GM12878 (cell line): ENCODE measurements at regions not wholly inside any gene's neighbourhood (a gene's known extent, or its start where the extent isn't known, plus 50 kb on each side); places are given as distances from the start of the nearest gene placed in this dataset.

ENCODE experiments used
- ATAC-seq: fragments of 200-7000 bp; cut with Tn5 transposase; 3 replicates; pipeline ENCODE4 v1.9.1; 2020; ENCODE audit warnings: mild to moderate bottlenecking, moderate library complexity
- BruUV-seq: library from RNA; stranded (reverse); fragments of 400-500 nt; replicated peaks from 2 replicates; lab custom pipeline; 2021; lab: Mats Ljungman, UMichigan
- CTCF ChIA-PET: fragments of 300-600 bp; sonication (Branson Sonifier 250); formaldehyde crosslinking; extraction: SDS; loops from one replicate; lab custom pipeline; 2021; ENCODE audit warnings: inconsistent platforms; lab: Yijun Ruan, JAX
- POLR2A ChIA-PET: fragments of 350-600 bp; formaldehyde crosslinking; extraction: SDS; loops from one replicate; lab custom pipeline; 2021; ENCODE audit warnings: inconsistent platforms; lab: Charles Lee
- RAD21 ChIA-PET: fragments of 300-600 bp; sonication (Branson Sonifier 250); formaldehyde crosslinking; loops from one replicate; lab custom pipeline; 2023; ENCODE audit warnings: antibody characterized with exemption; ENCODE audit not compliant: unreplicated experiment; lab: Charles Lee
- SMC1A ChIA-PET: fragments of 300-600 bp; sonication (Branson Sonifier 250); formaldehyde crosslinking; loops from one replicate; lab custom pipeline; 2023; ENCODE audit not compliant: unreplicated experiment, uncharacterized antibody; lab: Charles Lee
- DNase-seq: peaks from one replicate; pipeline ENCODE4 v3.0.0-alpha.2; 2011; ENCODE audit warnings: low read depth, low spot score
- FAIRE-seq: peaks from 3 replicates; lab custom pipeline; 2011; peaks lifted over from hg19 to GRCh38; lab: Jason Lieb, UNC
- H2AFZ ChIP-seq: 2 replicates; pipeline ENCODE4 v1.6.0; 2011; ENCODE audit warnings: low read depth, low read length, control low read depth; ENCODE audit not compliant: control insufficient read depth
- H3K27ac ChIP-seq: 2 replicates; pipeline ENCODE4 v1.5.1; 2011; ENCODE audit warnings: control low read depth; ENCODE audit not compliant: control insufficient read depth, insufficient read depth
- H3K27me3 ChIP-seq, 2 experiments: replicated peaks in 1 of 2; 2 replicates each; pipeline versions ENCODE4 v1.6.0 to v1.6.1; 2011; ENCODE audit warnings: low read length in 1 of 2; ENCODE audit not compliant: control insufficient read depth in 2 of 2, insufficient read depth in 2 of 2
- H3K36me3 ChIP-seq, 2 experiments: 2 replicates each; pipeline ENCODE4 v1.5.1; 2011; ENCODE audit warnings: low read length in 1 of 2; ENCODE audit not compliant: control insufficient read depth in 2 of 2, insufficient read depth in 2 of 2
- H3K4me1 ChIP-seq: 2 replicates; pipeline ENCODE4 v1.6.1; 2011; ENCODE audit warnings: mild to moderate bottlenecking, low read length, moderate library complexity, mixed read lengths; ENCODE audit not compliant: control insufficient read depth, insufficient read depth
- H3K4me2 ChIP-seq: 2 replicates; pipeline ENCODE4 v1.6.0; 2011; ENCODE audit warnings: control low read depth; ENCODE audit not compliant: control insufficient read depth, insufficient read depth
- H3K4me3 ChIP-seq: fragments of 200-600 bp; sonication (generic); 2 replicates; pipeline ENCODE4 v1.5.1; 2016
- H3K79me2 ChIP-seq: 2 replicates; pipeline ENCODE4 v1.6.0; 2011; ENCODE audit warnings: low read length; ENCODE audit not compliant: control insufficient read depth, insufficient read depth
- H3K9ac ChIP-seq: 2 replicates; pipeline ENCODE4 v1.8.0; 2011; ENCODE audit warnings: low read length, control low read depth, mixed read lengths; ENCODE audit not compliant: control insufficient read depth, insufficient read depth
- H3K9me3 ChIP-seq: replicated peaks from 3 replicates; pipeline ENCODE4 v1.5.1; 2011; ENCODE audit warnings: mild to moderate bottlenecking, low read length; ENCODE audit not compliant: control insufficient read depth, insufficient read depth
- H4K20me1 ChIP-seq: 2 replicates; pipeline ENCODE4 v1.6.0; 2011; ENCODE audit not compliant: control insufficient read depth, insufficient read depth
- ATF7 ChIP-seq: fragments of 450-650 bp; IDR thresholded peaks from 2 replicates; pipeline ENCODE4 v1.6.1; 2016; ENCODE audit warnings: low read depth, mild to moderate bottlenecking
- BCLAF1 ChIP-seq: fragments of 450-650 bp; IDR thresholded peaks from 2 replicates; pipeline ENCODE4 v1.6.1; 2017; ENCODE audit warnings: antibody characterized with exemption, mild to moderate bottlenecking, moderate library complexity
- BMI1 ChIP-seq: fragments of 450-650 bp; IDR thresholded peaks from 2 replicates; pipeline ENCODE4 v1.6.1; 2016; ENCODE audit warnings: mild to moderate bottlenecking, moderate library complexity, borderline replicate concordance
- CBX3 ChIP-seq: fragments of 200-600 bp; sonication (generic); IDR thresholded peaks from 2 replicates; pipeline ENCODE4 v1.6.1; 2016; ENCODE audit warnings: low read depth, borderline replicate concordance
- CHD4 ChIP-seq: fragments of 200-600 bp; sonication (generic); IDR thresholded peaks from 2 replicates; pipeline ENCODE4 v1.6.1; 2016; ENCODE audit warnings: mild to moderate bottlenecking
- DPF2 ChIP-seq: fragments of 450-650 bp; IDR thresholded peaks from 2 replicates; pipeline ENCODE4 v1.6.1; 2017; ENCODE audit warnings: mild to moderate bottlenecking
- FOS ChIP-seq: IDR thresholded peaks from 3 replicates; pipeline ENCODE4 v1.6.1; 2011; ENCODE audit warnings: borderline replicate concordance; ENCODE audit not compliant: insufficient read length; ENCODE audit errors: extremely low read depth
- HDAC6 ChIP-seq: fragments of 200-600 bp; sonication (generic); IDR thresholded peaks from one replicate; pipeline ENCODE4 v1.8.0; 2017; ENCODE audit warnings: antibody characterized with exemption; ENCODE audit not compliant: unreplicated experiment
- KLF5 ChIP-seq: fragments of 450-650 bp; IDR thresholded peaks from 2 replicates; pipeline ENCODE4 v1.6.1; 2014; ENCODE audit warnings: mild to moderate bottlenecking; ENCODE audit not compliant: partially characterized antibody
- RBBP5 ChIP-seq: fragments of 200-600 bp; sonication (generic); conservative IDR thresholded peaks from 2 replicates; pipeline ENCODE4 v1.6.1; 2016
- SIN3A ChIP-seq: IDR thresholded peaks from 2 replicates; pipeline ENCODE4 v1.6.1; 2012; ENCODE audit warnings: low read depth, low read length, improper control_type of control experiment
- SRF ChIP-seq, 2 experiments: IDR thresholded peaks; 2 replicates each; pipeline ENCODE4 v1.6.1; 2011; ENCODE audit warnings: low read depth in 2 of 2, low read length in 2 of 2, mild to moderate bottlenecking in 1 of 2, moderate library complexity in 1 of 2
- TBL1XR1 ChIP-seq: IDR thresholded peaks from 2 replicates; pipeline ENCODE4 v1.6.1; 2012; ENCODE audit warnings: low read depth, low read length, improper control_type of control experiment
- WGBS: methylation state at CpG from one replicate; pipeline ENCODE4 v1.1.6; 2016; ENCODE audit warnings: low lambda C conversion rate; ENCODE audit not compliant: insufficient replicate concordance, insufficient coverage; ENCODE audit errors: missing lambda C conversion rate; 5-methylcytosine and 5-hydroxymethylcytosine counted together
- in situ Hi-C: fragments of 300-500 bp; cut with MboI; formaldehyde crosslinking; loops from 9 replicates; pipeline ENCODE4 v1.14.3; 2018; ENCODE audit warnings: mixed read lengths
- intact Hi-C: fragments of 100-400 bp; cut with micrococcal nuclease; formaldehyde crosslinking; loops from one replicate; pipeline ENCODE4 v1.14.2; 2022; ENCODE audit not compliant: unreplicated experiment
- TF ChIP-seq, protein P1 (sequence below): fragments of 450-650 bp; IDR thresholded peaks from 2 replicates; pipeline ENCODE4 v1.6.1; 2017; ENCODE audit warnings: mild to moderate bottlenecking, moderate library complexity
- TF ChIP-seq, protein P2 (sequence below): fragments of 450-650 bp; IDR thresholded peaks from 2 replicates; pipeline ENCODE4 v1.6.1; 2016; ENCODE audit warnings: mild to moderate bottlenecking

DNA sequence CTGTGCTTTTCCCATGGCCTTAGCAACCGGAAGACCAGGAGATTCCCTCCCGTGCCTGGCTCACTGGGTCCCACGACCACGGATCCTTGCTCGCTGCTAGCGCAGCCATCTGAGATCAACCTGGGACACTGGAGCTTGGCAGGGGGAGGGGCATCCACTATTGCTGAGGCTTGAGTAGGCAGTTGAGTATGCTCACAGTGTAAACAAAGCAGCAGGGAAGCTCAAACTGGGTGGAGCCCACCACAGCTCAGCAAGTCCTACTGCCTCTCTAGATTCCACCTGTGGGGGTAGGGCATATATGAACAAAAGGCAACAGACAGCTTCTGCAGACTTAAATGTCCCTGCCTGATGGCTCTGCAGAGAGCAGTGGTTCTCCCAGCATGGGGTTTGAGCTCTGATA is 697.0 kb downstream of the SORCS1 start (continued):
- no peak for TF ChIP-seq BCLAF1
- TF ChIP-seq KLF5, result no peak
- TF ChIP-seq, protein P1, sequence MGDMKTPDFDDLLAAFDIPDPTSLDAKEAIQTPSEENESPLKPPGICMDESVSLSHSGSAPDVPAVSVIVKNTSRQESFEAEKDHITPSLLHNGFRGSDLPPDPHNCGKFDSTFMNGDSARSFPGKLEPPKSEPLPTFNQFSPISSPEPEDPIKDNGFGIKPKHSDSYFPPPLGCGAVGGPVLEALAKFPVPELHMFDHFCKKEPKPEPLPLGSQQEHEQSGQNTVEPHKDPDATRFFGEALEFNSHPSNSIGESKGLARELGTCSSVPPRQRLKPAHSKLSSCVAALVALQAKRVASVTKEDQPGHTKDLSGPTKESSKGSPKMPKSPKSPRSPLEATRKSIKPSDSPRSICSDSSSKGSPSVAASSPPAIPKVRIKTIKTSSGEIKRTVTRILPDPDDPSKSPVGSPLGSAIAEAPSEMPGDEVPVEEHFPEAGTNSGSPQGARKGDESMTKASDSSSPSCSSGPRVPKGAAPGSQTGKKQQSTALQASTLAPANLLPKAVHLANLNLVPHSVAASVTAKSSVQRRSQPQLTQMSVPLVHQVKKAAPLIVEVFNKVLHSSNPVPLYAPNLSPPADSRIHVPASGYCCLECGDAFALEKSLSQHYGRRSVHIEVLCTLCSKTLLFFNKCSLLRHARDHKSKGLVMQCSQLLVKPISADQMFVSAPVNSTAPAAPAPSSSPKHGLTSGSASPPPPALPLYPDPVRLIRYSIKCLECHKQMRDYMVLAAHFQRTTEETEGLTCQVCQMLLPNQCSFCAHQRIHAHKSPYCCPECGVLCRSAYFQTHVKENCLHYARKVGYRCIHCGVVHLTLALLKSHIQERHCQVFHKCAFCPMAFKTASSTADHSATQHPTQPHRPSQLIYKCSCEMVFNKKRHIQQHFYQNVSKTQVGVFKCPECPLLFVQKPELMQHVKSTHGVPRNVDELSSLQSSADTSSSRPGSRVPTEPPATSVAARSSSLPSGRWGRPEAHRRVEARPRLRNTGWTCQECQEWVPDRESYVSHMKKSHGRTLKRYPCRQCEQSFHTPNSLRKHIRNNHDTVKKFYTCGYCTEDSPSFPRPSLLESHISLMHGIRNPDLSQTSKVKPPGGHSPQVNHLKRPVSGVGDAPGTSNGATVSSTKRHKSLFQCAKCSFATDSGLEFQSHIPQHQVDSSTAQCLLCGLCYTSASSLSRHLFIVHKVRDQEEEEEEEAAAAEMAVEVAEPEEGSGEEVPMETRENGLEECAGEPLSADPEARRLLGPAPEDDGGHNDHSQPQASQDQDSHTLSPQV, result no peak
- no peak for TF ChIP-seq SIN3A
- TF ChIP-seq ATF7, result no peak

- CTCF ChIA-PET, result no interaction called here
- no TSS peak for BruUV-seq
These were observed 707.0 kb downstream of the SORCS1 start for GRCh38 chr10:106457522-106457921.

More at GRCh38 chr10:106457522-106457921, 707.0 kb downstream of the SORCS1 start:
- FAIRE-seq (no peak), DNase-seq (no peak), ATAC-seq (no peak)
- WGBS, result 37% methylated on average over 3 of the region's 3 CpGs
- POLR2A ChIA-PET, result no interaction called here
- Histone ChIP-seq H3K27me3 (no peaks in the 10 kb centered on the region), H4K20me1 (no peaks in the 10 kb centered on the region), H2AFZ (no peak overlapping the region), H3K36me3 (no peaks in the 10 kb centered on the region), H3K27ac (no peak overlapping the region), H3K9ac (no peak overlapping the region), H3K4me3 (no peak overlapping the region), H3K4me1 (no peaks in the 10 kb centered on the region), H3K9me3 (no peaks in the 10 kb centered on the region), H3K4me2 (no peak overlapping the region), H3K79me2 (no peaks in the 10 kb centered on the region)
- TF ChIP-seq TBL1XR1 (no peak), SRF (IDR thresholded peaks at IDR 0.05; ENCODE audit: low read depth in 2 of 2, low read length in 2 of 2) (no peak), RBBP5 (no peak), BMI1 (no peak), HDAC6 (no peak), FOS (no peak), CHD4 (no peak), DPF2 (no peak), CBX3 (no peak)
- TF ChIP-seq, protein P2, sequence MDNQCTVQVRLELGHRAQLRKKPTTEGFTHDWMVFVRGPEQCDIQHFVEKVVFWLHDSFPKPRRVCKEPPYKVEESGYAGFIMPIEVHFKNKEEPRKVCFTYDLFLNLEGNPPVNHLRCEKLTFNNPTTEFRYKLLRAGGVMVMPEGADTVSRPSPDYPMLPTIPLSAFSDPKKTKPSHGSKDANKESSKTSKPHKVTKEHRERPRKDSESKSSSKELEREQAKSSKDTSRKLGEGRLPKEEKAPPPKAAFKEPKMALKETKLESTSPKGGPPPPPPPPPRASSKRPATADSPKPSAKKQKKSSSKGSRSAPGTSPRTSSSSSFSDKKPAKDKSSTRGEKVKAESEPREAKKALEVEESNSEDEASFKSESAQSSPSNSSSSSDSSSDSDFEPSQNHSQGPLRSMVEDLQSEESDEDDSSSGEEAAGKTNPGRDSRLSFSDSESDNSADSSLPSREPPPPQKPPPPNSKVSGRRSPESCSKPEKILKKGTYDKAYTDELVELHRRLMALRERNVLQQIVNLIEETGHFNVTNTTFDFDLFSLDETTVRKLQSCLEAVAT, result no peak
- in situ Hi-C loops, result no loop called here
- intact Hi-C loops, result no loop called here
- RAD21 ChIA-PET, result no interaction called here
- SMC1A ChIA-PET, result interaction anchor here (0.6 kb wide), 1 partner anchor 49 kb away, joined by 3 read pairs; no protein-coding TSS in a partner anchor
